WERI-Rb-1 (cell line): ENCODE measurements at regions not wholly inside any gene's neighbourhood (a gene's known extent, or its start where the extent isn't known, plus 50 kb on each side); places are given as distances from the start of the nearest gene placed in this dataset.

Experiments
- DNase-seq: peaks from one replicate; pipeline ENCODE4 v3.0.0-alpha.2; 2020
- H3K27ac ChIP-seq: fragments of 250-450 bp; sonication (Bioruptor Pico); 2 replicates; pipeline ENCODE4 v1.5.1; 2020; ENCODE audit warnings: mild to moderate bottlenecking, moderate library complexity
- H3K27me3 ChIP-seq: fragments of 250-450 bp; sonication (Bioruptor Pico); 2 replicates; pipeline ENCODE4 v1.5.1; 2021; ENCODE audit warnings: mild to moderate bottlenecking, low read depth, moderate library complexity; ENCODE audit not compliant: insufficient read depth, severe bottlenecking
- H3K36me3 ChIP-seq: fragments of 250-450 bp; sonication (Bioruptor Pico); 2 replicates; pipeline ENCODE4 v1.5.1; 2020; ENCODE audit warnings: mild to moderate bottlenecking, moderate library complexity
- H3K4me3 ChIP-seq: 2 replicates; pipeline ENCODE4 v1.5.1; 2011; ENCODE audit warnings: low read depth, mild to moderate bottlenecking, control low read depth, low read length
- H3K9me3 ChIP-seq: fragments of 250-450 bp; sonication (Bioruptor Pico); 2 replicates; pipeline ENCODE4 v1.5.1; 2021; ENCODE audit warnings: mild to moderate bottlenecking, moderate library complexity; ENCODE audit not compliant: severe bottlenecking
- CTCF ChIP-seq: IDR thresholded peaks from 2 replicates; pipeline ENCODE4 v1.5.1; 2011; ENCODE audit warnings: low read depth, mild to moderate bottlenecking, control low read depth, inconsistent platforms, low read length

- TF ChIP-seq CTCF, result no peak
- Histone ChIP-seq H3K9me3 (peaks cover 2% of the 10 kb centered on the region), H3K36me3 (no peaks in the 10 kb centered on the region), H3K4me3 (no peak overlapping the region), H3K27ac (no peak overlapping the region), H3K27me3 (peaks cover 5% of the 10 kb centered on the region)
- DNase-seq, result no peak
Observed at GRCh38 chrX:122914256-122914655, 269.8 kb upstream of the GRIA3 start.

GRCh38 chrX:122934131-122934530 is 249.9 kb upstream of the GRIA3 start:
- H3K27me3 ChIP-seq, result peaks cover 4% of the 10 kb centered on the region
- DNase-seq, result no peak
- H3K4me3 ChIP-seq, result no peak overlapping the region
- no peaks in the 10 kb centered on the region for H3K9me3 ChIP-seq
- TF ChIP-seq CTCF, result no peak
- H3K27ac ChIP-seq, result no peak overlapping the region
- no peaks in the 10 kb centered on the region for H3K36me3 ChIP-seq

- Histone ChIP-seq H3K4me3 (no peak overlapping the region), H3K36me3 (no peaks in the 10 kb centered on the region), H3K9me3 (no peaks in the 10 kb centered on the region), H3K27ac (no peak overlapping the region), H3K27me3 (peaks cover 6% of the 10 kb centered on the region)
- TF ChIP-seq CTCF, result no peak
- DNase-seq, result no peak
Observed at GRCh38 chrX:122940199-122940598, 243.9 kb upstream of the GRIA3 start.

- Histone ChIP-seq H3K36me3 (no peaks in the 10 kb centered on the region), H3K27ac (no peak overlapping the region), H3K4me3 (no peak overlapping the region), H3K9me3 (no peaks in the 10 kb centered on the region), H3K27me3 (peaks cover 12% of the 10 kb centered on the region)
- no peak for TF ChIP-seq CTCF
- DNase-seq, result no peak
Observed at GRCh38 chrX:122941806-122942205, 242.3 kb upstream of the GRIA3 start.

- Histone ChIP-seq H3K36me3 (no peaks in the 10 kb centered on the region), H3K27me3 (peaks cover 12% of the 10 kb centered on the region), H3K9me3 (no peaks in the 10 kb centered on the region), H3K4me3 (no peak overlapping the region), H3K27ac (no peak overlapping the region)
- no peak for DNase-seq
- TF ChIP-seq CTCF, result no peak
Observed at GRCh38 chrX:122943918-122944317, 240.2 kb upstream of the GRIA3 start.

GRCh38 chrX:122945328-122945727 is 238.8 kb upstream of the GRIA3 start:
- H3K27me3 ChIP-seq, result peaks cover 18% of the 10 kb centered on the region
- TF ChIP-seq CTCF, result no peak

More at GRCh38 chrX:122945328-122945727, 238.8 kb upstream of the GRIA3 start:
- Histone ChIP-seq H3K27ac (no peak overlapping the region), H3K4me3 (no peak overlapping the region), H3K36me3 (no peaks in the 10 kb centered on the region), H3K9me3 (no peaks in the 10 kb centered on the region)
- no peak for DNase-seq
